ENCODE measurements at regions not wholly inside any gene's neighbourhood (a gene's known extent, or its start where the extent isn't known, plus 50 kb on each side); places are given as distances from the start of the nearest gene placed in this dataset.

DNA sequence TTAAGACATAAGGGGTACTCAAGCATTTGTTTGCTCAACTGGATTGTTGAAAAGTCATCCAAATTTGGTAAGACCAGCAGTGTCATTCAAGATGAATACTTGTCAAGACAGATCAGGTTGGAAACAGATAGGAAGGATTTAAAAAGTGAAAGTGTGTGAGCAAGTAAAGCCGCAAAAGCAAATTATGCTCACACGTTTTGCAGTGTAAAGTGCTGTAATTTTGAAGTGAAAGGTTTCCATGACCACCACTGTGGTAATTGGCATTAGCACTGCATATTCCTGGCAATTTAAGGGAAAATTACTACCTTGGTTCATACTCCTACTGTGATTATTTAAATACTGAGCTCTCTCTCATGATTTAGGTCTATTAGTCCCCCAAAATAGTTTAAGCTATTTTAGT lies 704.1 kb upstream of the CCDC179 start:
- TF ChIP-seq, protein P1, sequence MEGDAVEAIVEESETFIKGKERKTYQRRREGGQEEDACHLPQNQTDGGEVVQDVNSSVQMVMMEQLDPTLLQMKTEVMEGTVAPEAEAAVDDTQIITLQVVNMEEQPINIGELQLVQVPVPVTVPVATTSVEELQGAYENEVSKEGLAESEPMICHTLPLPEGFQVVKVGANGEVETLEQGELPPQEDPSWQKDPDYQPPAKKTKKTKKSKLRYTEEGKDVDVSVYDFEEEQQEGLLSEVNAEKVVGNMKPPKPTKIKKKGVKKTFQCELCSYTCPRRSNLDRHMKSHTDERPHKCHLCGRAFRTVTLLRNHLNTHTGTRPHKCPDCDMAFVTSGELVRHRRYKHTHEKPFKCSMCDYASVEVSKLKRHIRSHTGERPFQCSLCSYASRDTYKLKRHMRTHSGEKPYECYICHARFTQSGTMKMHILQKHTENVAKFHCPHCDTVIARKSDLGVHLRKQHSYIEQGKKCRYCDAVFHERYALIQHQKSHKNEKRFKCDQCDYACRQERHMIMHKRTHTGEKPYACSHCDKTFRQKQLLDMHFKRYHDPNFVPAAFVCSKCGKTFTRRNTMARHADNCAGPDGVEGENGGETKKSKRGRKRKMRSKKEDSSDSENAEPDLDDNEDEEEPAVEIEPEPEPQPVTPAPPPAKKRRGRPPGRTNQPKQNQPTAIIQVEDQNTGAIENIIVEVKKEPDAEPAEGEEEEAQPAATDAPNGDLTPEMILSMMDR (IDR thresholded peaks at IDR 0.05) = no peak
- TF ChIP-seq POLR2A (IDR thresholded peaks at IDR 0.05) = no peak
